Activated CD4-positive, alpha-beta memory T cell treated with anti-CD3 and anti-CD28 coated beads, Interleukin-2, amount 10 ng/mL, durations not matched to agents 7 days and 5 days (primary cell): ENCODE measurements at regions not wholly inside any gene's neighbourhood (a gene's known extent, or its start where the extent isn't known, plus 50 kb on each side); places are given as distances from the start of the nearest gene placed in this dataset.

ENCODE experiments used
- CTCF ChIA-PET: fragments of 350-600 bp; sonication (Branson Sonifier 250); formaldehyde crosslinking; loops from one replicate; lab custom pipeline; 2021; ENCODE audit warnings: antibody characterized with exemption, inconsistent platforms; lab: Charles Lee
- POLR2A ChIA-PET: fragments of 350-600 bp; sonication (Branson Sonifier 250); formaldehyde crosslinking; loops from one replicate; lab custom pipeline; 2021; ENCODE audit warnings: antibody characterized with exemption; lab: Charles Lee
- DNase-seq: peaks from one replicate; pipeline ENCODE4 v3.0.0-alpha.2; 2020
- H3K27ac Mint-ChIP-seq: one replicate; pipeline ENCODE4 v1.8.0; 2021; ENCODE audit warnings: mild to moderate bottlenecking, mixed read lengths
- H3K27me3 Mint-ChIP-seq: one replicate; pipeline ENCODE4 v1.8.0; 2021; ENCODE audit warnings: mixed read lengths
- H3K36me3 Mint-ChIP-seq: one replicate; pipeline ENCODE4 v1.8.0; 2021; ENCODE audit warnings: low read depth, mixed read lengths
- H3K4me1 Mint-ChIP-seq: one replicate; pipeline ENCODE4 v1.8.0; 2021; ENCODE audit warnings: mixed read lengths
- H3K4me3 Mint-ChIP-seq: one replicate; pipeline ENCODE4 v1.8.0; 2021; ENCODE audit warnings: mild to moderate bottlenecking, mixed read lengths
- H3K9me3 Mint-ChIP-seq: one replicate; pipeline ENCODE4 v1.8.0; 2021; ENCODE audit warnings: mixed read lengths

- Mint-ChIP-seq H3K4me3 (no peak overlapping the region), H3K36me3 (peaks cover 2% of the 10 kb centered on the region), H3K4me1 (peaks cover 4% of the 10 kb centered on the region), H3K27ac (no peak overlapping the region), H3K9me3 (peaks cover 5% of the 10 kb centered on the region), H3K27me3 (no peaks in the 10 kb centered on the region)
- POLR2A ChIA-PET, result no interaction called here
- DNase-seq, result no peak
- CTCF ChIA-PET, result no interaction called here
Measured at GRCh38 chr16:87165885-87166284, 151.3 kb downstream of the C16orf95 start.

- ChIA-PET CTCF (no interaction called here), POLR2A (no interaction called here)
- no peaks in the 10 kb centered on the region for H3K27me3 Mint-ChIP-seq
- peaks cover 5% of the 10 kb centered on the region for H3K9me3 Mint-ChIP-seq
- no peak overlapping the region for H3K4me3 Mint-ChIP-seq
- peaks cover 4% of the 10 kb centered on the region for H3K4me1 Mint-ChIP-seq
- no peak for DNase-seq
- H3K36me3 Mint-ChIP-seq, result peaks cover 2% of the 10 kb centered on the region
- no peak overlapping the region for H3K27ac Mint-ChIP-seq
Measured at GRCh38 chr16:87166321-87166720, 150.9 kb downstream of the C16orf95 start.

GRCh38 chr16:87166934-87167333 is 150.3 kb downstream of the C16orf95 start:
- Mint-ChIP-seq H3K27ac (no peak overlapping the region), H3K27me3 (no peaks in the 10 kb centered on the region), H3K36me3 (peaks cover 2% of the 10 kb centered on the region), H3K4me1 (peaks cover 4% of the 10 kb centered on the region), H3K9me3 (peaks cover 3% of the 10 kb centered on the region), H3K4me3 (no peak overlapping the region)
- DNase-seq, result no peak
- ChIA-PET CTCF (no interaction called here), POLR2A (no interaction called here)

- POLR2A ChIA-PET, result no interaction called here
- Mint-ChIP-seq H3K27me3 (no peaks in the 10 kb centered on the region), H3K36me3 (no peaks in the 10 kb centered on the region), H3K9me3 (no peaks in the 10 kb centered on the region), H3K4me1 (peaks cover 4% of the 10 kb centered on the region), H3K27ac (no peak overlapping the region), H3K4me3 (no peak overlapping the region)
- DNase-seq, result no peak
- CTCF ChIA-PET, result no interaction called here
Measured at GRCh38 chr16:87169509-87169995, 147.6 kb downstream of the C16orf95 start.

- ChIA-PET CTCF (interaction anchor here (0.7 kb wide), 1 partner anchor 152 kb away, joined by 3 read pairs; no protein-coding TSS in a partner anchor), POLR2A (no interaction called here)
- peaks cover 4% of the 10 kb centered on the region for H3K4me1 Mint-ChIP-seq
- H3K27me3 Mint-ChIP-seq, result no peaks in the 10 kb centered on the region
- H3K36me3 Mint-ChIP-seq, result no peaks in the 10 kb centered on the region
- DNase-seq, result no peak
- H3K4me3 Mint-ChIP-seq, result no peak overlapping the region
- H3K9me3 Mint-ChIP-seq, result no peaks in the 10 kb centered on the region
- H3K27ac Mint-ChIP-seq, result no peak overlapping the region
Measured at GRCh38 chr16:87170310-87170709, 146.9 kb downstream of the C16orf95 start.

GRCh38 chr16:87171723-87172122 is 145.5 kb downstream of the C16orf95 start:
- Mint-ChIP-seq H3K4me1 (peaks cover 4% of the 10 kb centered on the region), H3K36me3 (no peaks in the 10 kb centered on the region), H3K27ac (no peak overlapping the region), H3K27me3 (no peaks in the 10 kb centered on the region), H3K4me3 (no peak overlapping the region), H3K9me3 (no peaks in the 10 kb centered on the region)
- ChIA-PET POLR2A (no interaction called here), CTCF (no interaction called here)
- DNase-seq, result no peak

- Mint-ChIP-seq H3K27ac (no peak overlapping the region), H3K4me3 (no peak overlapping the region), H3K9me3 (no peaks in the 10 kb centered on the region), H3K36me3 (no peaks in the 10 kb centered on the region), H3K4me1 (peaks cover 2% of the 10 kb centered on the region), H3K27me3 (no peaks in the 10 kb centered on the region)
- no peak for DNase-seq
- CTCF ChIA-PET, result no interaction called here
- POLR2A ChIA-PET, result no interaction called here
Measured at GRCh38 chr16:87172632-87173031, 144.6 kb downstream of the C16orf95 start.

GRCh38 chr16:87173294-87173893 is 143.8 kb downstream of the C16orf95 start:
- no peaks in the 10 kb centered on the region for H3K9me3 Mint-ChIP-seq
- no peak overlapping the region for H3K4me3 Mint-ChIP-seq
- CTCF ChIA-PET, result no interaction called here
- no peaks in the 10 kb centered on the region for H3K27me3 Mint-ChIP-seq
- H3K27ac Mint-ChIP-seq, result no peak overlapping the region
- no peaks in the 10 kb centered on the region for H3K36me3 Mint-ChIP-seq
- no peaks in the 10 kb centered on the region for H3K4me1 Mint-ChIP-seq
- POLR2A ChIA-PET, result no interaction called here
- DNase-seq, result no peak

GRCh38 chr16:87174061-87174460 is 143.1 kb downstream of the C16orf95 start:
- Mint-ChIP-seq H3K27ac (no peak overlapping the region), H3K27me3 (no peaks in the 10 kb centered on the region)

GRCh38 chr16:87176735-87177134 is 140.5 kb downstream of the C16orf95 start:
- no peak overlapping the region for H3K27ac Mint-ChIP-seq
- H3K36me3 Mint-ChIP-seq, result no peaks in the 10 kb centered on the region
- H3K4me1 Mint-ChIP-seq, result no peaks in the 10 kb centered on the region
- ChIA-PET CTCF (no interaction called here), POLR2A (no interaction called here)
- H3K27me3 Mint-ChIP-seq, result no peaks in the 10 kb centered on the region
- no peak overlapping the region for H3K4me3 Mint-ChIP-seq
- DNase-seq, result no peak
- H3K9me3 Mint-ChIP-seq, result no peaks in the 10 kb centered on the region

More at GRCh38 chr16:87174061-87174460, 143.1 kb downstream of the C16orf95 start:
- ChIA-PET CTCF (no interaction called here), POLR2A (no interaction called here)
- H3K4me1 Mint-ChIP-seq, result no peaks in the 10 kb centered on the region
- no peak overlapping the region for H3K4me3 Mint-ChIP-seq
- H3K36me3 Mint-ChIP-seq, result no peaks in the 10 kb centered on the region
- no peaks in the 10 kb centered on the region for H3K9me3 Mint-ChIP-seq
- DNase-seq, result no peak

- no peak overlapping the region for H3K4me3 Mint-ChIP-seq
- H3K27me3 Mint-ChIP-seq, result no peaks in the 10 kb centered on the region
- no peaks in the 10 kb centered on the region for H3K4me1 Mint-ChIP-seq
- no peaks in the 10 kb centered on the region for H3K36me3 Mint-ChIP-seq
- CTCF ChIA-PET, result no interaction called here
- no peak for DNase-seq
- POLR2A ChIA-PET, result no interaction called here
- H3K27ac Mint-ChIP-seq, result no peak overlapping the region
- H3K9me3 Mint-ChIP-seq, result no peaks in the 10 kb centered on the region
Measured at GRCh38 chr16:87177673-87178072, 139.5 kb downstream of the C16orf95 start.

GRCh38 chr16:87178177-87178863 is 138.9 kb downstream of the C16orf95 start:
- no peak overlapping the region for H3K4me3 Mint-ChIP-seq
- no peaks in the 10 kb centered on the region for H3K27me3 Mint-ChIP-seq
- H3K36me3 Mint-ChIP-seq, result no peaks in the 10 kb centered on the region
- no peak for DNase-seq
- POLR2A ChIA-PET, result no interaction called here
- H3K4me1 Mint-ChIP-seq, result no peaks in the 10 kb centered on the region
- CTCF ChIA-PET, result no interaction called here
- no peak overlapping the region for H3K27ac Mint-ChIP-seq
- H3K9me3 Mint-ChIP-seq, result no peaks in the 10 kb centered on the region

GRCh38 chr16:87178977-87179376 is 138.2 kb downstream of the C16orf95 start:
- Mint-ChIP-seq H3K4me1 (no peaks in the 10 kb centered on the region), H3K27ac (no peak overlapping the region), H3K36me3 (no peaks in the 10 kb centered on the region), H3K4me3 (no peak overlapping the region), H3K9me3 (no peaks in the 10 kb centered on the region), H3K27me3 (no peaks in the 10 kb centered on the region)
- ChIA-PET POLR2A (no interaction called here), CTCF (no interaction called here)
- DNase-seq, result no peak

- no peaks in the 10 kb centered on the region for H3K36me3 Mint-ChIP-seq
- no peaks in the 10 kb centered on the region for H3K27me3 Mint-ChIP-seq
- DNase-seq, result no peak
- no peak overlapping the region for H3K4me3 Mint-ChIP-seq
- no peaks in the 10 kb centered on the region for H3K9me3 Mint-ChIP-seq
- CTCF ChIA-PET, result no interaction called here
- no peak overlapping the region for H3K27ac Mint-ChIP-seq
- POLR2A ChIA-PET, result no interaction called here
- H3K4me1 Mint-ChIP-seq, result no peaks in the 10 kb centered on the region
Measured at GRCh38 chr16:87180069-87180468, 137.1 kb downstream of the C16orf95 start.
